Endothelial cell of umbilical vein (primary cell): ENCODE measurements at regions not wholly inside any gene's neighbourhood (a gene's known extent, or its start where the extent isn't known, plus 50 kb on each side); places are given as distances from the start of the nearest gene placed in this dataset.

Experiments used
- BruUV-seq: library from RNA; stranded (reverse); fragments of 400-500 nt; replicated peaks from 2 replicates; lab custom pipeline; 2021; lab: Mats Ljungman, UMichigan
- CTCF ChIA-PET: fragments of 300-600, 350-600 bp; sonication (Branson Sonifier 250); formaldehyde crosslinking; loops from one replicate; lab custom pipeline; 2021; ENCODE audit warnings: antibody characterized with exemption, inconsistent platforms; lab: Charles Lee
- POLR2A ChIA-PET: fragments of 300-600, 350-600 bp; sonication (Branson Sonifier 250); formaldehyde crosslinking; loops from one replicate; lab custom pipeline; 2021; ENCODE audit warnings: antibody characterized with exemption, inconsistent platforms; lab: Charles Lee
- DNase-seq: peaks from one replicate; pipeline ENCODE4 v3.0.0-alpha.2; 2011; ENCODE audit warnings: low read depth, low spot score
- FAIRE-seq: peaks from 2 replicates; lab custom pipeline; 2011; peaks lifted over from hg19 to GRCh38; lab: Jason Lieb, UNC
- H2AFZ ChIP-seq: 2 replicates; pipeline ENCODE4 v1.6.0; 2012; ENCODE audit warnings: low read depth, low read length, control low read depth, inconsistent platforms
- H3K27ac ChIP-seq: 2 replicates; pipeline ENCODE4 v1.5.1; 2011; ENCODE audit warnings: low read depth, mild to moderate bottlenecking, control low read depth, low read length, moderate library complexity; ENCODE audit not compliant: insufficient read depth
- H3K27me3 ChIP-seq, 2 experiments: 2 replicates each; pipeline versions ENCODE4 v1.6.0 to v1.6.1; 2011; ENCODE audit warnings: low read length in 2 of 2, mixed read lengths in 1 of 2; ENCODE audit not compliant: control insufficient read depth in 2 of 2, insufficient read depth in 2 of 2
- H3K36me3 ChIP-seq, 2 experiments: 2 replicates in 1 of 2; 3 replicates in 1 of 2; pipeline ENCODE4 v1.5.1; 2011; ENCODE audit warnings: low read length in 2 of 2, mild to moderate bottlenecking in 1 of 2, moderate library complexity in 1 of 2; ENCODE audit not compliant: control insufficient read depth in 2 of 2, insufficient read depth in 2 of 2; ENCODE audit errors: extremely low read depth in 1 of 2
- H3K4me1 ChIP-seq: 3 replicates; pipeline ENCODE4 v1.5.1; 2011; ENCODE audit warnings: mild to moderate bottlenecking, low read length; ENCODE audit not compliant: control insufficient read depth, insufficient read depth; ENCODE audit errors: extremely low read depth
- H3K4me2 ChIP-seq: 2 replicates; pipeline ENCODE4 v1.6.1; 2011; ENCODE audit warnings: low read length, control low read depth, mixed read lengths; ENCODE audit not compliant: insufficient read depth
- H3K4me3 ChIP-seq, 3 experiments: fragments of 200-600 bp in 1 of 3; sonication (generic), shearing (Covaris generic) in 1 of 3; replicated peaks in 1 of 3; 2 replicates each; pipeline ENCODE4 v1.5.1; 2011 to 2016; ENCODE audit warnings: control low read depth in 3 of 3, low read length in 3 of 3, mild to moderate bottlenecking in 2 of 3, inconsistent platforms in 1 of 3, low read depth in 1 of 3, moderate library complexity in 1 of 3; ENCODE audit not compliant: insufficient read depth in 1 of 3
- H3K79me2 ChIP-seq: 2 replicates; pipeline ENCODE4 v1.6.0; 2012; ENCODE audit warnings: low read length, inconsistent platforms; ENCODE audit not compliant: control insufficient read depth, insufficient read depth
- H3K9ac ChIP-seq: replicated peaks from 2 replicates; pipeline ENCODE3; 2011; ENCODE audit warnings: low read length, control low read depth; ENCODE audit not compliant: insufficient read depth; ENCODE audit errors: extremely low read depth
- H3K9me1 ChIP-seq: replicated peaks from 3 replicates; pipeline ENCODE4 v1.6.0; 2011; ENCODE audit warnings: mild to moderate bottlenecking, low read length; ENCODE audit not compliant: control insufficient read depth, insufficient read depth; ENCODE audit errors: extremely low read depth
- H3K9me3 ChIP-seq: replicated peaks from 2 replicates; pipeline ENCODE4 v1.5.1; 2012; ENCODE audit warnings: low read length, inconsistent platforms; ENCODE audit not compliant: control insufficient read depth, insufficient read depth
- H4K20me1 ChIP-seq: replicated peaks from 2 replicates; pipeline ENCODE3; 2011; ENCODE audit warnings: mild to moderate bottlenecking, low read length; ENCODE audit not compliant: control insufficient read depth, insufficient read depth; ENCODE audit errors: extremely low read depth
- EZH2 ChIP-seq: IDR thresholded peaks from 2 replicates; pipeline ENCODE4 v1.6.1; 2012; ENCODE audit warnings: borderline replicate concordance, low read depth, mild to moderate bottlenecking, moderate library complexity, low read length, inconsistent platforms; ENCODE audit not compliant: severe bottlenecking
- FOS ChIP-seq: IDR thresholded peaks from 2 replicates; pipeline ENCODE4 v1.6.1; 2011; ENCODE audit warnings: mild to moderate bottlenecking, low read length, moderate library complexity, borderline replicate concordance; ENCODE audit not compliant: insufficient read depth
- GATA2 ChIP-seq: IDR thresholded peaks from 2 replicates; pipeline ENCODE4 v1.7.0; 2011; ENCODE audit warnings: low read depth, mild to moderate bottlenecking, moderate library complexity, mixed read lengths, low read length; ENCODE audit not compliant: insufficient read length, insufficient read depth
- JUN ChIP-seq: IDR thresholded peaks from 2 replicates; pipeline ENCODE4 v1.6.1; 2011; ENCODE audit warnings: borderline replicate concordance, low read depth; ENCODE audit not compliant: insufficient read length, insufficient read depth
- MAX ChIP-seq: IDR thresholded peaks from 2 replicates; pipeline ENCODE4 v1.6.1; 2011; ENCODE audit not compliant: insufficient read depth, insufficient read length
- MYC ChIP-seq: IDR thresholded peaks from one replicate; pipeline ENCODE4 v1.6.1; 2011; ENCODE audit warnings: mild to moderate bottlenecking, low read depth, low read length
- POLR2A ChIP-seq: IDR thresholded peaks from 2 replicates; pipeline ENCODE4 v1.6.1; 2012; ENCODE audit warnings: low read depth, mild to moderate bottlenecking, control low read depth, low read length
- POLR2AphosphoS5 ChIP-seq: IDR thresholded peaks from 2 replicates; pipeline ENCODE4 v1.6.1; 2012; ENCODE audit warnings: low read depth, mild to moderate bottlenecking, control low read depth, low read length, moderate library complexity; ENCODE audit not compliant: insufficient read depth
- dilution Hi-C: fragments of 300-500 bp; cut with MboI; formaldehyde crosslinking; loops from one replicate; pipeline ENCODE4 v1.15.0; 2019; ENCODE audit warnings: low sequenced_read_pairs; ENCODE audit not compliant: extremely low pct_ligation_motif_present
- intact Hi-C: fragments of 100-400 bp; cut with micrococcal nuclease; formaldehyde crosslinking; loops from one replicate; pipeline ENCODE4 v1.10.0; 2022
- TF ChIP-seq, protein P1 (sequence below), 2 donors: IDR thresholded peaks; 1 replicate in 1 of 2; 2 replicates in 1 of 2; pipeline ENCODE4 v1.5.1; 2011; ENCODE audit warnings: low read length in 2 of 2, mild to moderate bottlenecking in 2 of 2, moderate library complexity in 2 of 2, control low read depth in 1 of 2, inconsistent platforms in 1 of 2, low read depth in 1 of 2; ENCODE audit not compliant: insufficient read depth in 1 of 2; ENCODE audit errors: extremely low read depth in 1 of 2

DNA sequence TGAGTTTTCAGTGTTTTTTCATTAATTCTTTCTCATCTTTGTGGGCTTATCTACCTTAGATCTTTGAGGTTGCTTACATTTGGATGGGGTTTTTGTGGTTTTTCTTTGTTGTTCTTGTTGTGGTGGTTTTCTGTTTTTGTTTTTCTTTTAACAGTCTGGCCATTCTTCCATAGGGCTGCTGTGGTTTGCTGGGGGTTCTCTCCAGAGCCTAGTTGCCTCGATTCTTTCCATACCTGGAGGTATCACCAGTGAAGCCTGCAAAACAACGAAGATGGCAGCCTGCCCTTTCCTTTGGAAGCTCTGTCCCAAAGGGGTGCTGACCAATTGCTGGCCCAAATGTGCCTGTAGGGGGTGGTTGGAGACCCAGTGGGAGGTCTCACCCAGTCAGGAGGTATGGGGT, 168.6 kb upstream of the CLNK start:
- no TSS peak for BruUV-seq
- Histone ChIP-seq H3K27ac (no peak overlapping the region), H3K4me2 (no peak overlapping the region), H3K27me3 (no peaks in the 10 kb centered on the region), H3K9me3 (no peaks in the 10 kb centered on the region), H3K79me2 (no peaks in the 10 kb centered on the region), H3K4me1 (no peaks in the 10 kb centered on the region), H4K20me1 (no peaks in the 10 kb centered on the region), H2AFZ (no peak overlapping the region), H3K9me1 (no peaks in the 10 kb centered on the region), H3K36me3 (no peaks in the 10 kb centered on the region), H3K4me3 (no peak overlapping the region), H3K9ac (no peak overlapping the region)
- intact Hi-C loops (no loop called here), dilution Hi-C loops (no loop called here)
- DNase-seq (no peak), FAIRE-seq (no peak)
- ChIA-PET CTCF (no interaction called here), POLR2A (no interaction called here)
- TF ChIP-seq JUN = no peak

DNA sequence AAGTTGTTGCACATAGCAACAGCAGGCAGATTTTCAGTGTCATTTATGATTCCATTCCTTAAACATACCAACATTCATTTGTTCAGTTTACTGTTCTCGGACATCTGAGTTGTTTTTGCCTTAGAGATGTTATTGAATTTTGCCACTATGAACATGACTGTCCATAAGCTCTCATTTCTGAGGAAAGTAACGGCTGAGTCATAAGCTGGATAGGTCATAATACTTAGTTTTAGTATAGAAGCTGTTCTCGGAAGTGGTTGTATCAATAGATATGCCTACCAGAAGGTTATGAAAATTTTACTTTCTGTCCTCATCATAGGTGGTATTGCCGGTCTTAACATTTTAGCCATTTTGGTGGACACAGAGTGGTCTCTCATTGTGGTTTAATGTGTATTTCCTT, 157.1 kb upstream of the CLNK start:
- Histone ChIP-seq H3K79me2 (no peaks in the 10 kb centered on the region), H3K4me3 (no peak overlapping the region), H3K36me3 (no peaks in the 10 kb centered on the region), H3K27ac (no peak overlapping the region), H2AFZ (no peak overlapping the region), H4K20me1 (no peaks in the 10 kb centered on the region), H3K27me3 (no peaks in the 10 kb centered on the region), H3K9me1 (no peaks in the 10 kb centered on the region), H3K4me2 (no peak overlapping the region), H3K9ac (no peak overlapping the region), H3K9me3 (no peaks in the 10 kb centered on the region), H3K4me1 (no peaks in the 10 kb centered on the region)
- ChIA-PET POLR2A (no interaction called here), CTCF (interaction anchor here (0.6 kb wide), 1 partner anchor 582 kb away, joined by 4 read pairs; no protein-coding TSS in a partner anchor)
- FAIRE-seq (no peak), DNase-seq (no peak)
- intact Hi-C loops = no loop called here
- TF ChIP-seq MYC (no peak), FOS (no peak), POLR2AphosphoS5 (no peak), EZH2 (no peak), POLR2A (no peak), JUN (no peak), GATA2 (no peak), MAX (no peak)
- TF ChIP-seq, protein P1, sequence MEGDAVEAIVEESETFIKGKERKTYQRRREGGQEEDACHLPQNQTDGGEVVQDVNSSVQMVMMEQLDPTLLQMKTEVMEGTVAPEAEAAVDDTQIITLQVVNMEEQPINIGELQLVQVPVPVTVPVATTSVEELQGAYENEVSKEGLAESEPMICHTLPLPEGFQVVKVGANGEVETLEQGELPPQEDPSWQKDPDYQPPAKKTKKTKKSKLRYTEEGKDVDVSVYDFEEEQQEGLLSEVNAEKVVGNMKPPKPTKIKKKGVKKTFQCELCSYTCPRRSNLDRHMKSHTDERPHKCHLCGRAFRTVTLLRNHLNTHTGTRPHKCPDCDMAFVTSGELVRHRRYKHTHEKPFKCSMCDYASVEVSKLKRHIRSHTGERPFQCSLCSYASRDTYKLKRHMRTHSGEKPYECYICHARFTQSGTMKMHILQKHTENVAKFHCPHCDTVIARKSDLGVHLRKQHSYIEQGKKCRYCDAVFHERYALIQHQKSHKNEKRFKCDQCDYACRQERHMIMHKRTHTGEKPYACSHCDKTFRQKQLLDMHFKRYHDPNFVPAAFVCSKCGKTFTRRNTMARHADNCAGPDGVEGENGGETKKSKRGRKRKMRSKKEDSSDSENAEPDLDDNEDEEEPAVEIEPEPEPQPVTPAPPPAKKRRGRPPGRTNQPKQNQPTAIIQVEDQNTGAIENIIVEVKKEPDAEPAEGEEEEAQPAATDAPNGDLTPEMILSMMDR (IDR thresholded peaks at IDR 0.05; ENCODE audit: extremely low read depth in 1 of 2, insufficient read depth in 1 of 2, low read depth in 1 of 2, low read length in 2 of 2) = no peak
- BruUV-seq = no TSS peak
- dilution Hi-C loops = no loop called here
